HepG2 (cell line): ENCODE measurements at regions not wholly inside any gene's neighbourhood (a gene's known extent, or its start where the extent isn't known, plus 50 kb on each side); places are given as distances from the start of the nearest gene placed in this dataset.

Source experiments
- ATAC-seq: fragments of 200-7000 bp; cut with Tn5 transposase; 3 replicates; pipeline ENCODE4 v1.9.1; 2020; ENCODE audit warnings: mild to moderate bottlenecking, moderate library complexity
- BruUV-seq: library from RNA; stranded (reverse); fragments of 400-500 nt; replicated peaks from 2 replicates; lab custom pipeline; 2021; lab: Mats Ljungman, UMichigan
- CTCF ChIA-PET: fragments of 300-600 bp; formaldehyde crosslinking; extraction: SDS; loops from one replicate; lab custom pipeline; 2021; ENCODE audit warnings: low total read pairs, inconsistent platforms, low intra/inter-chr PET ratio; lab: Yijun Ruan, JAX
- POLR2A ChIA-PET: fragments of 350-600 bp; sonication (Branson Sonifier 250); formaldehyde crosslinking; loops from one replicate; lab custom pipeline; 2020; ENCODE audit warnings: antibody characterized with exemption, inconsistent platforms; lab: Yijun Ruan, JAX
- DNase-seq: peaks from one replicate; pipeline ENCODE4 v3.0.0-alpha.2; 2015; ENCODE audit warnings: low spot score
- FAIRE-seq: peaks from 3 replicates; lab custom pipeline; 2011; peaks lifted over from hg19 to GRCh38; lab: Jason Lieb, UNC
- H2AFZ ChIP-seq: one replicate; pipeline ENCODE4 v1.6.1; 2011; ENCODE audit warnings: low read length, inconsistent platforms
- H3K27ac ChIP-seq: fragments of 300-600 bp; 3 replicates; pipeline ENCODE4 v1.8.0; 2011; ENCODE audit warnings: mixed run types, mild to moderate bottlenecking, mixed read lengths, low read length, inconsistent platforms; ENCODE audit not compliant: insufficient read depth; ENCODE audit errors: extremely low read length
- H3K27me3 ChIP-seq, 2 experiments: fragments of 200-600 bp in 1 of 2; 2 replicates in 1 of 2; 3 replicates in 1 of 2; pipeline versions ENCODE4 v1.6.0 to v1.8.0; 2011; ENCODE audit warnings: low read length in 2 of 2, mild to moderate bottlenecking in 2 of 2, moderate library complexity in 2 of 2, inconsistent platforms in 1 of 2; ENCODE audit not compliant: insufficient read depth in 2 of 2, control insufficient read depth in 1 of 2
- H3K36me3 ChIP-seq, 2 experiments: fragments of 200-600 bp in 1 of 2; replicated peaks in 1 of 2; 2 replicates in 1 of 2; 3 replicates in 1 of 2; pipeline versions ENCODE4 v1.5.1 to v1.8.0; 2011; ENCODE audit warnings: low read length in 2 of 2, inconsistent platforms in 1 of 2; ENCODE audit not compliant: insufficient read depth in 2 of 2, control insufficient read depth in 1 of 2
- H3K4me1 ChIP-seq: 2 replicates; pipeline ENCODE4 v1.5.1; 2012; ENCODE audit warnings: low read length, inconsistent platforms; ENCODE audit not compliant: insufficient read depth
- H3K4me2 ChIP-seq: 2 replicates; pipeline ENCODE4 v1.6.0; 2011; ENCODE audit warnings: low read depth, low read length, inconsistent platforms
- H3K4me3 ChIP-seq, 3 experiments: fragments of 200-600 bp in 1 of 3; sonication (generic), shearing (Covaris generic) in 1 of 3; replicated peaks in 1 of 3; 2 replicates each; pipeline ENCODE4 v1.5.1; 2011 to 2016; ENCODE audit warnings: low read length in 3 of 3, inconsistent platforms in 2 of 3, low read depth in 2 of 3, mild to moderate bottlenecking in 2 of 3, control low read depth in 1 of 3, mixed read lengths in 1 of 3; ENCODE audit not compliant: insufficient read depth in 1 of 3
- H3K79me2 ChIP-seq: one replicate; pipeline ENCODE4 v1.6.1; 2011; ENCODE audit warnings: low read length, inconsistent platforms; ENCODE audit not compliant: insufficient read depth
- H3K9ac ChIP-seq: 2 replicates; pipeline ENCODE4 v1.6.0; 2011; ENCODE audit warnings: mild to moderate bottlenecking, low read depth, low read length, inconsistent platforms; ENCODE audit not compliant: insufficient read depth
- H3K9me3 ChIP-seq: 2 replicates; pipeline ENCODE4 v1.5.1; 2012; ENCODE audit warnings: mild to moderate bottlenecking, low read length
- H4K20me1 ChIP-seq: 2 replicates; pipeline ENCODE4 v1.6.0; 2011; ENCODE audit warnings: inconsistent platforms, mild to moderate bottlenecking, low read length, moderate library complexity; ENCODE audit not compliant: insufficient read depth
- CCDC6 ChIP-seq: sonication (generic); formaldehyde crosslinking; IDR thresholded peaks from 2 replicates; pipeline ENCODE4 v1.8.1; 2022; ENCODE audit warnings: mild to moderate bottlenecking, missing genetic modification reagents, moderate library complexity
- GFI1 ChIP-seq: sonication (generic); formaldehyde crosslinking; IDR thresholded peaks from 2 replicates; pipeline ENCODE4 v1.5.0; 2020; ENCODE audit warnings: missing genetic modification reagents, mild to moderate bottlenecking, borderline replicate concordance
- HMGA1 ChIP-seq: sonication (generic); formaldehyde crosslinking; conservative IDR thresholded peaks from 2 replicates; pipeline ENCODE4 v1.4.0; 2020; ENCODE audit warnings: missing genetic modification reagents
- HNF1B ChIP-seq: sonication (generic); formaldehyde crosslinking; IDR thresholded peaks from 2 replicates; pipeline ENCODE4 v1.5.1; 2020; ENCODE audit warnings: mild to moderate bottlenecking, moderate library complexity, missing genetic modification reagents
- KLF16 ChIP-seq, 2 experiments: sonication (generic) in 1 of 2; formaldehyde crosslinking in 1 of 2; IDR thresholded peaks; 2 replicates each; pipeline versions ENCODE4 v1.6.1 to v1.8.0; 2016 to 2023; ENCODE audit warnings: missing genetic modification reagents in 2 of 2, missing compliant biosample characterization in 1 of 2
- RCOR2 ChIP-seq: IDR thresholded peaks from 2 replicates; pipeline ENCODE4 v1.6.1; 2016; ENCODE audit warnings: missing biosample characterization, missing genetic modification reagents
- SRF ChIP-seq: IDR thresholded peaks from 2 replicates; pipeline ENCODE4 v1.6.1; 2011; ENCODE audit warnings: mild to moderate bottlenecking, low read depth, low read length, moderate library complexity
- TBX3 ChIP-seq: fragments of 450-650 bp; IDR thresholded peaks from 2 replicates; pipeline ENCODE4 v1.6.1; 2017; ENCODE audit warnings: antibody characterized with exemption, mild to moderate bottlenecking, inconsistent platforms, borderline replicate concordance
- ZBTB14 ChIP-seq: sonication (generic); formaldehyde crosslinking; IDR thresholded peaks from 2 replicates; pipeline ENCODE4 v1.4.0; 2020; ENCODE audit warnings: missing genetic modification reagents
- ZBTB8A ChIP-seq: sonication (generic); formaldehyde crosslinking; IDR thresholded peaks from 2 replicates; pipeline ENCODE4 v1.4.0; 2020; ENCODE audit warnings: mild to moderate bottlenecking, low read depth, missing genetic modification reagents, borderline replicate concordance
- ZFP37 ChIP-seq: sonication (generic); formaldehyde crosslinking; IDR thresholded peaks from 2 replicates; pipeline ENCODE4 v1.4.0; 2020; ENCODE audit warnings: missing genetic modification reagents, borderline replicate concordance
- ZNF350 ChIP-seq: sonication (generic); formaldehyde crosslinking; IDR thresholded peaks from 2 replicates; pipeline ENCODE4 v1.4.0; 2020; ENCODE audit warnings: mild to moderate bottlenecking, low read depth, missing genetic modification reagents, borderline replicate concordance
- ZNF432 ChIP-seq: sonication (generic); formaldehyde crosslinking; IDR thresholded peaks from 2 replicates; pipeline ENCODE4 v1.5.0; 2020; ENCODE audit warnings: missing genetic modification reagents, mild to moderate bottlenecking, borderline replicate concordance
- ZNF775 ChIP-seq: sonication (generic); formaldehyde crosslinking; IDR thresholded peaks from 2 replicates; pipeline ENCODE4 v1.4.0; 2020; ENCODE audit warnings: missing genetic modification reagents, mild to moderate bottlenecking, moderate library complexity, borderline replicate concordance
- ZNF784 ChIP-seq: sonication (generic); formaldehyde crosslinking; IDR thresholded peaks from 2 replicates; pipeline ENCODE4 v1.5.1; 2020; ENCODE audit warnings: missing genetic modification reagents, mild to moderate bottlenecking, borderline replicate concordance
- whole genome bisulfite sequencing: methylation state at CpG from one replicate; pipeline ENCODE4 v1.1.6; 2017; ENCODE audit warnings: low lambda C conversion rate; 5-methylcytosine and 5-hydroxymethylcytosine counted together
- in situ Hi-C: cut with HindIII; loops from 2 replicates; pipeline ENCODE4 v1.10.0; 2017; ENCODE audit warnings: low pct_unique_long_range_greater_than_20kb; ENCODE audit not compliant: extremely low pct_ligation_motif_present
- intact Hi-C: fragments of 100-400 bp; cut with micrococcal nuclease; formaldehyde crosslinking; loops from one replicate; pipeline ENCODE4 v1.10.0; 2022; ENCODE audit not compliant: unreplicated experiment
- TF ChIP-seq, protein P1 (sequence below): sonication (generic); formaldehyde crosslinking; conservative IDR thresholded peaks from 2 replicates; pipeline ENCODE4 v1.4.0; 2020; ENCODE audit warnings: missing genetic modification reagents
- TF ChIP-seq, protein P2 (sequence below): sonication (generic); formaldehyde crosslinking; IDR thresholded peaks from 2 replicates; pipeline ENCODE4 v1.4.0; 2020; ENCODE audit warnings: missing genetic modification reagents, low read depth, mild to moderate bottlenecking, borderline replicate concordance

GRCh38 chr13:106385654-106386053 lies 149.8 kb downstream of the EFNB2 start (continued):
- TF ChIP-seq, protein P1, sequence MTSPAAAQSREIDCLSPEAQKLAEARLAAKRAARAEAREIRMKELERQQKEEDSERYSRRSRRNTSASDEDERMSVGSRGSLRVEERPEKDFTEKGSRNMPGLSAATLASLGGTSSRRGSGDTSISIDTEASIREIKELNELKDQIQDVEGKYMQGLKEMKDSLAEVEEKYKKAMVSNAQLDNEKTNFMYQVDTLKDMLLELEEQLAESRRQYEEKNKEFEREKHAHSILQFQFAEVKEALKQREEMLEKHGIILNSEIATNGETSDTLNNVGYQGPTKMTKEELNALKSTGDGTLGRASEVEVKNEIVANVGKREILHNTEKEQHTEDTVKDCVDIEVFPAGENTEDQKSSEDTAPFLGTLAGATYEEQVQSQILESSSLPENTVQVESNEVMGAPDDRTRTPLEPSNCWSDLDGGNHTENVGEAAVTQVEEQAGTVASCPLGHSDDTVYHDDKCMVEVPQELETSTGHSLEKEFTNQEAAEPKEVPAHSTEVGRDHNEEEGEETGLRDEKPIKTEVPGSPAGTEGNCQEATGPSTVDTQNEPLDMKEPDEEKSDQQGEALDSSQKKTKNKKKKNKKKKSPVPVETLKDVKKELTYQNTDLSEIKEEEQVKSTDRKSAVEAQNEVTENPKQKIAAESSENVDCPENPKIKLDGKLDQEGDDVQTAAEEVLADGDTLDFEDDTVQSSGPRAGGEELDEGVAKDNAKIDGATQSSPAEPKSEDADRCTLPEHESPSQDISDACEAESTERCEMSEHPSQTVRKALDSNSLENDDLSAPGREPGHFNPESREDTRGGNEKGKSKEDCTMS (CRISPR knock-in tag): no peak

DNA sequence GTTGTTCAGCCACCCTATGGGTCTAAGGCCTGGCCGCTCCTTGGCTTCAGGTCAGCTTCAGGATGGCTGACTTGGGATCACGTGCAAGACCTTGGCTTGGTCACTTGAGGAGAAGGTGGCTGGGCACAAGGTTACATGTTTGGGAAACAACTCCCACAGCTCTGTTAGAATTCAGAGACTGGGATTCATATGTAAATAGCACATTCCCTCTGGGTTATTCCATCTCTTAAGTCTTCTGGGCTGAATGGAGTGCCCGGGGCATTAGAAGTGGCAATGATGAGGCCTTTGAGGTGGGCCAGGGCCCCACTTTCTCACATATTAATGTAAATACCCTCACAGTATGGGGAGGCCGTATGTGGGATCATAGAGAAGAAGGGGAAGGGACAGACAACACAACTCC lies 150.9 kb downstream of the EFNB2 start:
- BruUV-seq: no TSS peak
- no peak overlapping the region for H3K4me2 ChIP-seq
- H3K9ac ChIP-seq: no peak overlapping the region
- H3K4me3 ChIP-seq: no peak overlapping the region
- no peak for TF ChIP-seq CCDC6 (CRISPR knock-in tag)
- no peak for TF ChIP-seq KLF16 (CRISPR knock-in tag; IDR thresholded peaks at IDR 0.05)
- no peak for TF ChIP-seq RCOR2
- no peak for TF ChIP-seq ZNF432 (CRISPR knock-in tag)
- no peak for TF ChIP-seq TBX3
- TF ChIP-seq ZBTB14: no peak
- TF ChIP-seq ZNF350 (CRISPR knock-in tag): no peak
- TF ChIP-seq HNF1B: no peak
- no peak for TF ChIP-seq HMGA1 (CRISPR knock-in tag)
- TF ChIP-seq, protein P2, sequence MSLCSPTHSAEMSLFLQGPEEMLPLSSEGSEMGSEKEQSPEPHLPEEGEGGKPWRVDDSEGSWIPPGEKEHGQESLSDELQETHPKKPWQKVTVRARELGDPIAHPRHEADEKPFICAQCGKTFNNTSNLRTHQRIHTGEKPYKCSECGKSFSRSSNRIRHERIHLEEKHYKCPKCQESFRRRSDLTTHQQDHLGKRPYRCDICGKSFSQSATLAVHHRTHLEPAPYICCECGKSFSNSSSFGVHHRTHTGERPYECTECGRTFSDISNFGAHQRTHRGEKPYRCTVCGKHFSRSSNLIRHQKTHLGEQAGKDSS (CRISPR knock-in tag): no peak
- no peak for TF ChIP-seq ZNF784 (CRISPR knock-in tag)
- no peak for TF ChIP-seq ZNF775 (CRISPR knock-in tag)
- no peak for TF ChIP-seq SRF
- no peak for TF ChIP-seq ZFP37
- no peak for TF ChIP-seq ZBTB8A
- TF ChIP-seq GFI1 (CRISPR knock-in tag): no peak
- TF ChIP-seq, all 625 proteins: peak for 0
- Histone ChIP-seq H4K20me1 (no peaks in the 10 kb centered on the region), H3K4me1 (no peaks in the 10 kb centered on the region), H3K9me3 (no peaks in the 10 kb centered on the region), H3K27ac (no peak overlapping the region), H3K79me2 (no peaks in the 10 kb centered on the region), H3K27me3 (no peaks in the 10 kb centered on the region), H3K36me3 (no peaks in the 10 kb centered on the region), H2AFZ (no peak overlapping the region)
- intact Hi-C loops: no loop called here
- DNase-seq (no peak), ATAC-seq (no peak), FAIRE-seq (no peak)
- in situ Hi-C loops: no loop called here
- WGBS: 28% methylated on average over 2 of the region's 4 CpGs
- ChIA-PET CTCF (no interaction called here), POLR2A (no interaction called here)
